IPS-15b (cell line): ENCODE measurements at regions not wholly inside any gene's neighbourhood (a gene's known extent, or its start where the extent isn't known, plus 50 kb on each side); places are given as distances from the start of the nearest gene placed in this dataset.
"Not testable (repeated sequence)": the region's sequence is repeated elsewhere in the genome, so short reads cannot be mapped to it uniquely, and the experiment has no call there.

Experiments used
- H3K27me3 ChIP-seq: one replicate; pipeline ENCODE4 v1.6.1; 2013; ENCODE audit warnings: low read length; ENCODE audit not compliant: control insufficient read depth, insufficient read depth
- H3K36me3 ChIP-seq: one replicate; pipeline ENCODE4 v1.6.1; 2013; ENCODE audit warnings: low read length; ENCODE audit not compliant: control insufficient read depth, insufficient read depth
- H3K4me1 ChIP-seq: one replicate; pipeline ENCODE4 v1.6.1; 2013; ENCODE audit warnings: mild to moderate bottlenecking, low read length; ENCODE audit not compliant: control insufficient read depth, insufficient read depth
- H3K4me3 ChIP-seq: one replicate; pipeline ENCODE4 v1.5.1; 2013; ENCODE audit warnings: low read depth, low read length
- H3K9ac ChIP-seq: one replicate; pipeline ENCODE4 v1.6.1; 2013; ENCODE audit warnings: low read depth, mild to moderate bottlenecking, low read length
- H3K9me3 ChIP-seq: one replicate; pipeline ENCODE4 v1.6.1; 2013; ENCODE audit warnings: mild to moderate bottlenecking, low read length; ENCODE audit not compliant: control insufficient read depth, insufficient read depth

DNA sequence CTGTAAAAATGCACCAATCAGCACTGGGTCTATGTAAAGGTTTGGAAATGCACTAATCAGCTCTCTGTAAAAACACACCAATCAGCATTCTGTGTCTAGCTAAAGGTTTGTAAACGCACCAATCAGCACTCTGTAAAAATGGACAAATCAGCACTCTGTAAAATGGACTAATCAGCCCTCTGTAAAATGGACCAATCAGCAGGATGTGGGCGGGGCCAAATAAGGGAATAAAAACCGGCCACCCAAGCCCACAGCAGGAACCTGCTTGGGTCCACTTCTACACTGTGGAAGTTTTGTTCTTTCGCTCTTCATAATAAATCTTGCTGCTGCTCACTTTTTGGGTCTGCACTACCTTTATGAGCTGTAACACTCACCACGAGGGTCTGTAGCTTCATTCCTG lies 101.0 kb downstream of the SMC2 start:
- not testable (repeated sequence) for H3K36me3 ChIP-seq, H3K4me3 ChIP-seq, H3K4me1 ChIP-seq, H3K9me3 ChIP-seq, H3K9ac ChIP-seq, H3K27me3 ChIP-seq

DNA sequence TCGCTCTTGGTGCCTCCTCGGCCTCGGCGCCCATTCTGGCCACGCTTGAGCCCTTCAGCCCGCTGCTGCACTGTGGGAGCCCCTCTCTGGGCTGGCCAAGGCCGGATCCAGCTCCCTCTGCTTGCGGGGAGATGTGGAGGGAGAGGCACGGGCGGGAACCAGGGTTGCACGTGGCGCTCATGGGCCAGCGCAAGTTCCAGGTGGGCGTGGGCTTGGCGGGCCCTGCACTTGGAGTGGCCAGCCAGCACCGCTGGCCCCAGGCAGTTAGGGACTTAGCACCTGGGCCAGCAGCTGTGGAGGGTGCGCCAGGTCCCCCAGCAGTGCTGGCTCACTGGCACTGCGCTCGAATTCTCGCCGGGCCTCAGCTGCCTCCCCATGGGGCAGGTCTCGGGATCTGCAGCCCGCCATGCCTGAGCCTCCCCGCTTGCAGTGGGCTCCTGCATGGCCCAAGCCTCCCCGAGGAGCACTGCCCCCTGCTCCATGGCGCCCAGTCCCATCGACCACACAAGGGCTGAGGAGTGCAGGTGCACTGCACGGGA lies 106.4 kb downstream of the SMC2 start:
- no peaks in the 10 kb centered on the region for H3K27me3 ChIP-seq
- H3K4me1 ChIP-seq = no peaks in the 10 kb centered on the region
- H3K9ac ChIP-seq = no peak overlapping the region
- H3K36me3 ChIP-seq = no peaks in the 10 kb centered on the region
- no peak overlapping the region for H3K4me3 ChIP-seq
- no peaks in the 10 kb centered on the region for H3K9me3 ChIP-seq

DNA sequence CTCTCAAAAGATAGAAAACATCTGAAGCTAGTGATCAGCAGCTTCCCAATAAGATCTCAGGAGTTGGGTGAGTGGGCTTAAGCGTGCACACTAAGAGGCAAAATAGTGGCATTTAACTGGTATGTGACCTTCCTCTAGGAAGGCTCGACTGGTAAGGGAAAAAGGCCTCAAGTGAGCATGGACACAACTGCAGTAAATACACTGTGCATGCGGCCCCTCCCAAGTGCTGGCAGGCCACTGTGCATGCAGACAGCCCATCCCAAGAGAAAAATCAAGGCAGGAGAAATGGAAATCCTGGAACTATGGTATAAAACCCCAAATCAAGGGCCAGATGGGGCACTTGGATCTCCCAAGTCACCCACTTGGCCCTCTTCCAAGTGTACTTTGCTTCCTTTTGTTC lies 112.7 kb downstream of the SMC2 start:
- Histone ChIP-seq H3K4me1 (no peaks in the 10 kb centered on the region), H3K4me3 (no peak overlapping the region), H3K9ac (no peak overlapping the region), H3K36me3 (no peaks in the 10 kb centered on the region), H3K9me3 (no peaks in the 10 kb centered on the region), H3K27me3 (no peaks in the 10 kb centered on the region)

DNA sequence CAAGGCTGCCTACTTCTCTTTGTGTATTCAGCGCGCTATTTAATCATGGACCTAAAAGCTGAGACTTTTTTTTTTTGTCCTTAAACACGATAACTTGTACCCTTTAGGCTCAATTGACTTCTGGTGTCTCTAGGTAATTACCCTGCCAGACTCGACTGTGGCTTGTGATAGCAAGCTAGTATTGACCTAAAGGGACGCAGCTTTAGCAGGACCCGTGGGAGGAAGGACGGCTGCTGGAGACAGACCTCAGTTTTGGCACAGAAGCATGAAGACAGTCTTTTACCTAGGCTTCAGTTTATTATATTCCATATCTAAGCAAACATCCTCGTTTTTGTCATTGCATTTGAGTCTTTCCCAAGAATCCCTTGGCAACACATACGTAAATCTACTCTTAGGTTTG lies 115.3 kb downstream of the SMC2 start:
- Histone ChIP-seq H3K4me1 (no peaks in the 10 kb centered on the region), H3K9ac (no peak overlapping the region), H3K27me3 (no peaks in the 10 kb centered on the region), H3K4me3 (no peak overlapping the region), H3K36me3 (no peaks in the 10 kb centered on the region), H3K9me3 (no peaks in the 10 kb centered on the region)

DNA sequence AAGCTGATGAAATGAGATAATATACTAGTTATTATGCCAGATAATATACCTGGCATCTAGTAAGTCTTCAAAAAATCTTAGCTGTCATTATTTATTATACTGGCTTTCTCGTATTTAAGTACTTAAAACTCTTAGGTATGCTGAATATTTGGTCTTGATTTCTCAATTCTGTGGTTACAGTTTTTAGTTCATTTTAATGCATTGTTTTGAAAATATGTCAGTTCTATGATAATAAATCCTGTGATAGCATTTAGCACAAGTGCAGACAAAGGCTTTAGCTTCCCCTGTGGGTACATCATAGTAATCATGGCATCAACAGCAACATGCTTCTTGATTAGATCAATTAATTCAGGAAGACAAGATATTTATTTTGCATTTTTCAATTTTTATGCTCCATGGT lies 133.0 kb downstream of the SMC2 start:
- no peaks in the 10 kb centered on the region for H3K9me3 ChIP-seq
- no peak overlapping the region for H3K4me3 ChIP-seq
- H3K36me3 ChIP-seq = no peaks in the 10 kb centered on the region
- no peaks in the 10 kb centered on the region for H3K4me1 ChIP-seq
- H3K9ac ChIP-seq = no peak overlapping the region
- H3K27me3 ChIP-seq = no peaks in the 10 kb centered on the region

DNA sequence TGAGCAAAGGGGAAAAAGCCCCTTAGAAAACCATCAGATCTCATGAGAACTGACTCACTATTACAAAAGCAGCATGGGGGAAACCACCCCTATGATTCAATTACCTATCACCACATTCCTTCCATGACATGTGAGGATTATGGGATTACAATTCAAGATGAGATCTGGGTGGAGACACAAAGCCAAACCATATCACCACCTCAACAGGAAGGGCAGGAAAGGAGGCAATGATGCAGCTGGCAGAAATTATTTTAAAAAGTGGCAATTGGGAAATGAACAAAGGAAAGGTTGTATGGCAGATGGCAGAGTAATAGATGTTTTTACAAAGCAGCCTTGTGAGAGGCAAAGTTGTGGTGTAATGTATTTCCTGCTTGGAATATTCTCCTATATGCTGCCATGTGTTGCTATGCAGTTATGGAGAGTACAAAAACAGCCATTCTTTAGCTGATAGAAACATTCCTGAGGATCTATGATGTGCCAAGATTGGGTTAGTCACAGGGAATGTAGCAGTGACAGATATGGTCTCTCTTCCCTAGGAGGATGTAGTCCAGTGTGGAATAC lies 138.8 kb downstream of the SMC2 start:
- Histone ChIP-seq H3K4me3 (no peak overlapping the region), H3K27me3 (no peaks in the 10 kb centered on the region), H3K9ac (no peak overlapping the region), H3K9me3 (no peaks in the 10 kb centered on the region), H3K36me3 (no peaks in the 10 kb centered on the region), H3K4me1 (no peaks in the 10 kb centered on the region)

DNA sequence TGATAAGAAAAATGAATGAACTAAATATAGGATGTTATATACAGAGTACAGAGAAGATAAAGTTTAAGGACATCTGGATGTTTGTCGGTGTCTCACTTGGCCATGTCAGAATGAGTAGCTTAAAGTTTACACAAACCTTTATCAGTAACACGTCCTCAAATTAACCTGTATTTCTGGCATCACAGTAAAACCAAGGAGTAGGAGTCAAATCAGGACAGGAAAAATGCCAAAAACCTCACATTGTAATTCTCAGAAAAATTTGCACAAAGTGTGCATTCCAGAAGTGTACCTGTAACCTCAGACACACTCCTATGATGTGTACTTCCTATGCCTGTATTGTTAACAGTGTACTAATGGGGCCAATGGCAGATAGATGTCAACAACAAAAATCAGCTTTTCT lies 139.3 kb downstream of the SMC2 start:
- Histone ChIP-seq H3K36me3 (no peaks in the 10 kb centered on the region), H3K9ac (no peak overlapping the region), H3K4me3 (no peak overlapping the region), H3K9me3 (no peaks in the 10 kb centered on the region), H3K4me1 (no peaks in the 10 kb centered on the region), H3K27me3 (no peaks in the 10 kb centered on the region)

DNA sequence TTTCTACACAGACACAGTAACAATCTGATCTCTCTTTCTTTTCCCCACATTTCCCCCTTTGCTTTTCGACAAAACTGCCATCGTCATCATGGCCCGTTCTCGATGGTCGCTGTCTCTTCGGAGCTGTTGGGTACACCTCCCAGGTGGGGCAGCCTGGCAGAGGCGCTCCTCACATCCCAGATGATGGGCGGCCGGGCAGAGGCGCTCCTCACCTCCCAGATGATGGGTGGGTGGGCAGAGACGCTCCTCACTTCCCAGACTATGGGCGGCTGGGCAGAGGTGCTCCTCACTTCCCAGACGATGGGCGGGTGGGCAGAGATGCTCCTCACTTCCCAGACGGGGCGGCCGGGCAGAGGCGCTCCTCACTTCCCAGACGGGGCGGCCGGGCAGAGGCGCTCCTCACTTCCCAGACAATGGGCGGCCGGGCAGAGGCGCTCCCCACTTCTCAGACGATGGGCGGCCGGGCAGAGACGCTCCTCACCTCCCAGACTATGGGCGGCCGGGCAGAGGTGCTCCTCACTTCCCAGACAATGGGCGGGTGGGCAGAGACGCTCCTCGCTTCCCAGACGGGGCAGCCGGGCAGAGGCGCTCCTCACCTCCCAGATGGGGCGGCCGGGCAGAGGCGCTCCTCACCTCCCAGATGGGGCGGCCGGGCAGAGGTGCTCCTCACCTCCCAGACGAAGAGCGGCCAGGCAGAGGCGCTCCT lies 140.7 kb downstream of the SMC2 start:
- not testable (repeated sequence) for H3K27me3 ChIP-seq, H3K9me3 ChIP-seq, H3K9ac ChIP-seq, H3K4me3 ChIP-seq, H3K4me1 ChIP-seq, H3K36me3 ChIP-seq

DNA sequence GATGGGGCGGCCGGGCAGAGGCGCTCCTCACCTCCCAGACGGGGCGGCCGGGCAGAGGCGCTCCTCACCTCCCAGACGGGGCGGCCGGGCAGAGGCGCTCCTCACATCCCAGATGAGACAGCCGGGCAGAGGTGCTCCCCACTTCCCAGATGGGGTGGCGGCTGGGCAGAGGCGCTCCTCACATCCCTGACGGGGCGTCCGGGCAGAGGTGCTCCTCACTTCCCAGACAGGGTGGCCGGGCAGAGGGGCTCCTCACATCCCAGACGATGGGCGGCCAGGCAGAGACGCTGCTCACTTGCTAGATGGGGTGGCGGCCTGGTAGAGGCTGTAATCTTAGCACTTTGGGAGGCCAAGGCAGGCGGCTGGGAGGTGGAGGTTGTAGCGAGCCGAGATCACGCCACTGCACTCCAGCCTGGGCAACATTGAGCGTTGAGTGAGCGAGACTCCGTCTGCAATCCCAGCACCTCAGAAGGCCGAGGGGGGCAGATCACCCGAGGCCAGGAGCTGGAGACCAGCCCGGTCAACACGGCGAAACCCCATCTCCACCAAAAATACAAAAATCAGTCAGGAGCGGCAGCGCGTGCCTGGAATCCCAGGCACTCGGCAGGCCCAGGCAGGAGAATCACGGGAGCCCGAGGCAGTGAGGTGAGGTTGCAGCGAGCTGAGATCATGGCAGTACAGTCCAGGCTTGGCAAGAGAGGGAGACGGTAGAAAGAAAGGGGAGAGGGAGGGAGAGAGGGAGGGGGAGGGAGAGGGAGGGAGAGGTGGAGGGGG lies 141.4 kb downstream of the SMC2 start:
- not testable (repeated sequence) for H3K4me1 ChIP-seq, H3K36me3 ChIP-seq, H3K9me3 ChIP-seq, H3K27me3 ChIP-seq, H3K9ac ChIP-seq, H3K4me3 ChIP-seq

DNA sequence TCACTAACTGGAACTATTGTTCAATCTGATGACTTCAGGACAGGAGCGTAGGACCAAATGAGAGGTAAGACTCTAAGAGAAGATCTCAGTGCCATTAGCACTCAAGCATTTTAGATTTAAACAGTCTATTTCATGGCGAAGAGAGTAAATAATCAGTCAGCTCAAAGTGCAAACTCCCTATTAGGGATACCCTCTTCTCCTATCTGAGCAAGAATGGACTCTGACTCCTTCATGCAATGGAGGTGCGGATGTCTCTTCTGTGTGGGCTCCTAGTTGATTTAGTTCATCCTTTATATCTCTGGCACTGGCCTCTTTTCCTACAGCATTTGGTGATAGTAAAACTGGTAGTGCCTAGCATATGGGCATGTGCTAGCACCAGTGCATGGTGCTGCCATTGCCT lies 144.6 kb downstream of the SMC2 start:
- no peaks in the 10 kb centered on the region for H3K36me3 ChIP-seq
- no peak overlapping the region for H3K4me3 ChIP-seq
- no peak overlapping the region for H3K9ac ChIP-seq
- no peaks in the 10 kb centered on the region for H3K4me1 ChIP-seq
- H3K27me3 ChIP-seq = no peaks in the 10 kb centered on the region
- no peaks in the 10 kb centered on the region for H3K9me3 ChIP-seq

DNA sequence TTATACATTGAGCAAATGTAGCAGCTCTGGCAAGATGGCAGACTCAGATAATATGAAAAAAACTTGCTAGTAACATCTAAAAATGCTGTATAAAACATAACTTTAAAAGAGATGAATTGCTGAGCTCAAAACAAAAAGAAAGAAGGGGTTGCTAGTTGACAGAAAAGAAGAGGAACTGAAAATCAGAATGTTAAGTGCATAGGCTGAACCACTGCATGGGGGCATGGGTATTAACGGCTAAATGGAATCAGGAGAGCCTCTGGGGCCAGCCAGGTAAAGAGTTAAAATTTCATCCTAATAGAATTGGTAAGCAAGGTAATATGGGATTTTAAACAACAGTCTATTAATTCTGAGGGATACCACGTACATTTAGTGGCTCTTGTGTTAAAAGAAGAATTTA lies 146.8 kb downstream of the SMC2 start:
- Histone ChIP-seq H3K36me3 (no peaks in the 10 kb centered on the region), H3K4me3 (no peak overlapping the region), H3K9me3 (no peaks in the 10 kb centered on the region), H3K4me1 (no peaks in the 10 kb centered on the region), H3K27me3 (no peaks in the 10 kb centered on the region), H3K9ac (no peak overlapping the region)

DNA sequence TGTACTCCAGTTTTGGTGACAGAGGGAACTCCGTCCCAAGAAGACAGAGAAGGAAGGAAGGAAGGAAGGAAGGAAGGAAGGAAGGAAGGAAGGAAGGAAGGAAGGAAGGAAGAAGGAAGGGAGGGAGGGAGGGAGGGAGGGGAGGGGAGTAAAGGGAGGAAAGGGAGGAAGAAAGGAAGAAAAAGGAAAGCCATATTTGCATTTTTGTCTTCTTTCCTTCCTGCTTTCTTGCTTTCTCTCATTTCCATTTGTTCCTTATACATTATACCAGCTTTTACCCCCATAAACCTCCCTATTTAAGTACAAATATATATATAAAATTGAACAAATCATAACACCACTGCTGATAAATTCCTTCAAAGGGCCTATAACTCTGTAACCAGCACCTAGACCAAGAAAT lies 151.8 kb downstream of the SMC2 start:
- Histone ChIP-seq H3K4me1 (no peaks in the 10 kb centered on the region), H3K9me3 (no peaks in the 10 kb centered on the region), H3K9ac (no peak overlapping the region), H3K27me3 (no peaks in the 10 kb centered on the region), H3K4me3 (no peak overlapping the region), H3K36me3 (no peaks in the 10 kb centered on the region)
